Keratinocyte (primary cell): ENCODE measurements at regions not wholly inside any gene's neighbourhood (a gene's known extent, or its start where the extent isn't known, plus 50 kb on each side); places are given as distances from the start of the nearest gene placed in this dataset.

Experiments used
- DNase-seq: peaks from one replicate; pipeline ENCODE4 v3.0.0-alpha.2; 2011; ENCODE audit warnings: low read depth, missing footprints, low spot score
- FAIRE-seq: peaks from 2 replicates; lab custom pipeline; 2011; peaks lifted over from hg19 to GRCh38; lab: Jason Lieb, UNC
- H2AFZ ChIP-seq: 2 replicates; pipeline ENCODE4 v1.6.0; 2012; ENCODE audit warnings: low read length, control low read depth, inconsistent platforms; ENCODE audit not compliant: control insufficient read depth
- H3K27ac ChIP-seq: 2 replicates; pipeline ENCODE4 v1.5.1; 2011; ENCODE audit warnings: low read length; ENCODE audit not compliant: control insufficient read depth, insufficient read depth
- H3K27me3 ChIP-seq: 3 replicates; pipeline ENCODE4 v1.6.0; 2011; ENCODE audit warnings: low read length; ENCODE audit not compliant: control insufficient read depth, insufficient read depth; ENCODE audit errors: extremely low read depth
- H3K36me3 ChIP-seq, 2 experiments: 2 replicates in 1 of 2; 3 replicates in 1 of 2; pipeline ENCODE4 v1.5.1; 2011; ENCODE audit warnings: low read length in 2 of 2, mild to moderate bottlenecking in 1 of 2; ENCODE audit not compliant: control insufficient read depth in 2 of 2, insufficient read depth in 2 of 2; ENCODE audit errors: extremely low read depth in 1 of 2
- H3K4me1 ChIP-seq: 3 replicates; pipeline ENCODE4 v1.5.1; 2011; ENCODE audit warnings: low read length; ENCODE audit not compliant: control insufficient read depth, insufficient read depth; ENCODE audit errors: extremely low read depth
- H3K4me2 ChIP-seq: 3 replicates; pipeline ENCODE4 v1.6.0; 2011; ENCODE audit warnings: low read depth, low read length; ENCODE audit not compliant: control insufficient read depth, insufficient read depth; ENCODE audit errors: extremely low read depth
- H3K4me3 ChIP-seq, 3 experiments: fragments of 200-600 bp in 1 of 3; sonication (generic) in 1 of 3; 2 replicates in 2 of 3; 3 replicates in 1 of 3; pipeline ENCODE4 v1.5.1; 2011 to 2016; ENCODE audit warnings: low read length in 3 of 3, mild to moderate bottlenecking in 3 of 3, control low read depth in 2 of 3, inconsistent platforms in 1 of 3, low read depth in 1 of 3, mixed read lengths in 1 of 3, mixed run types in 1 of 3, moderate library complexity in 1 of 3; ENCODE audit not compliant: control insufficient read depth in 2 of 3, insufficient read depth in 2 of 3; ENCODE audit errors: extremely low read depth in 1 of 3
- H3K79me2 ChIP-seq: 2 replicates; pipeline ENCODE4 v1.6.0; 2012; ENCODE audit warnings: low read length; ENCODE audit not compliant: control insufficient read depth, insufficient read depth
- H3K9ac ChIP-seq: 3 replicates; pipeline ENCODE4 v1.6.0; 2011; ENCODE audit warnings: low read length; ENCODE audit not compliant: control insufficient read depth, insufficient read depth; ENCODE audit errors: extremely low read depth
- H3K9me1 ChIP-seq: 3 replicates; pipeline ENCODE4 v1.6.0; 2011; ENCODE audit warnings: low read length; ENCODE audit not compliant: control insufficient read depth, insufficient read depth; ENCODE audit errors: extremely low read depth
- H3K9me3 ChIP-seq: 2 replicates; pipeline ENCODE4 v1.5.1; 2012; ENCODE audit warnings: low read depth, low read length; ENCODE audit not compliant: control insufficient read depth
- H4K20me1 ChIP-seq: 3 replicates; pipeline ENCODE4 v1.6.0; 2011; ENCODE audit warnings: low read length; ENCODE audit not compliant: control insufficient read depth, insufficient read depth; ENCODE audit errors: extremely low read depth
- CTCF ChIP-seq, 3 experiments: IDR thresholded peaks in 1 of 3; conservative IDR thresholded peaks in 1 of 3; optimal IDR thresholded peaks in 1 of 3; 2 replicates in 2 of 3; 3 replicates in 1 of 3; pipeline versions ENCODE3 to v1.5.1; 2011; ENCODE audit warnings: low read length in 3 of 3, mild to moderate bottlenecking in 3 of 3, moderate library complexity in 2 of 3, control low read depth in 1 of 3, inconsistent platforms in 1 of 3; ENCODE audit not compliant: insufficient read depth in 2 of 3; ENCODE audit errors: extremely low read depth in 1 of 3
- EZH2 ChIP-seq: IDR thresholded peaks from one replicate; pipeline ENCODE4 v1.6.1; 2012; ENCODE audit warnings: inconsistent platforms, mild to moderate bottlenecking, low read length, moderate library complexity
- dilution Hi-C: fragments of 300-500 bp; cut with MboI; formaldehyde crosslinking; loops from one replicate; pipeline ENCODE4 v1.7.0; 2020; ENCODE audit warnings: low sequenced_read_pairs; ENCODE audit not compliant: extremely low pct_ligation_motif_present

GRCh38 chr6:27547157-27548075 is 74.5 kb upstream of the ZNF184 start:
- H3K79me2 ChIP-seq: no peaks in the 10 kb centered on the region
- peak overlapping the region; percentile 39 to 79 (median 68) for H3K4me3 ChIP-seq
- dilution Hi-C loops: no loop called here
- FAIRE-seq (peak; percentile 34), DNase-seq (no peak)
- no peaks in the 10 kb centered on the region for H4K20me1 ChIP-seq
- no peaks in the 10 kb centered on the region for H3K27me3 ChIP-seq
- H3K4me2 ChIP-seq: peak overlapping the region; percentile 81
- H3K27ac ChIP-seq: peak overlapping the region; percentile 32
- no peaks in the 10 kb centered on the region for H3K4me1 ChIP-seq
- no peaks in the 10 kb centered on the region for H3K9me3 ChIP-seq
- H2AFZ ChIP-seq: peak overlapping the region; percentile 38
- H3K36me3 ChIP-seq: no peaks in the 10 kb centered on the region
- H3K9ac ChIP-seq: peak overlapping the region; percentile 33
- no peaks in the 10 kb centered on the region for H3K9me1 ChIP-seq
- no peak for TF ChIP-seq CTCF (optimal IDR thresholded peaks at IDR 0.05 in 1 of 3, IDR thresholded peaks at IDR 0.05 in 1 of 3, conservative IDR thresholded peaks at IDR 0.05 in 1 of 3; ENCODE audit: extremely low read depth in 1 of 3, insufficient read depth in 2 of 3, low read length in 3 of 3)
- no peak for TF ChIP-seq EZH2

GRCh38 chr6:27546522-27546921 is 73.6 kb upstream of the ZNF184 start:
- no peaks in the 10 kb centered on the region for H3K36me3 ChIP-seq
- no peaks in the 10 kb centered on the region for H3K27me3 ChIP-seq
- H3K9me1 ChIP-seq: no peaks in the 10 kb centered on the region
- no peaks in the 10 kb centered on the region for H3K9me3 ChIP-seq
- no peak overlapping the region for H3K27ac ChIP-seq
- DNase-seq: no peak
- TF ChIP-seq CTCF (optimal IDR thresholded peaks at IDR 0.05 in 1 of 3, IDR thresholded peaks at IDR 0.05 in 1 of 3, conservative IDR thresholded peaks at IDR 0.05 in 1 of 3; ENCODE audit: extremely low read depth in 1 of 3, insufficient read depth in 2 of 3, low read length in 3 of 3) (no peak), EZH2 (no peak)
- H3K4me3 ChIP-seq: no peak overlapping the region
- H3K9ac ChIP-seq: no peak overlapping the region
- no peaks in the 10 kb centered on the region for H4K20me1 ChIP-seq
- FAIRE-seq: no peak
- dilution Hi-C loops: no loop called here
- no peaks in the 10 kb centered on the region for H3K4me1 ChIP-seq
- H3K79me2 ChIP-seq: no peaks in the 10 kb centered on the region
- H3K4me2 ChIP-seq: no peak overlapping the region
- H2AFZ ChIP-seq: no peak overlapping the region
